C4-2B (cell line): ENCODE measurements at regions not wholly inside any gene's neighbourhood (a gene's known extent, or its start where the extent isn't known, plus 50 kb on each side); places are given as distances from the start of the nearest gene placed in this dataset.

ENCODE experiments used
- CTCF ChIP-seq: fragments of 450-650 bp; conservative IDR thresholded peaks from 2 replicates; pipeline ENCODE4 v1.5.1; 2017; ENCODE audit warnings: mild to moderate bottlenecking
- ZFX ChIP-seq: fragments of 450-650 bp; IDR thresholded peaks from 2 replicates; pipeline ENCODE4 v1.6.1; 2017

GRCh38 chr4:168039593-168039992, 52.7 kb upstream of the ANXA10 start:
- TF ChIP-seq CTCF (no peak), ZFX (no peak)
